ENCODE measurements at regions not wholly inside any gene's neighbourhood (a gene's known extent, or its start where the extent isn't known, plus 50 kb on each side); places are given as distances from the start of the nearest gene placed in this dataset.
A peak's percentile ranks its signal among the peaks of the same experiment; 100 is the strongest.
"Not testable (repeated sequence)": the region's sequence is repeated elsewhere in the genome, so short reads cannot be mapped to it uniquely, and the experiment has no call there.

GRCh38 chr5:115435778-115436712 lies 108.5 kb downstream of the FEM1C start:
- DNase-seq, result no peak

GRCh38 chr5:115435065-115435777 lies 109.4 kb downstream of the FEM1C start:
- no peak for DNase-seq

GRCh38 chr5:115433918-115434317 lies 110.7 kb downstream of the FEM1C start:
- DNase-seq, result no peak

- no peak for DNase-seq
Measured at GRCh38 chr5:115432691-115433090, 111.9 kb downstream of the FEM1C start.

GRCh38 chr5:115431116-115431515 lies 113.5 kb downstream of the FEM1C start:
- DNase-seq, result no peak

GRCh38 chr5:115430374-115430773 lies 114.2 kb downstream of the FEM1C start:
- no peak for DNase-seq

- DNase-seq, result no peak
Measured at GRCh38 chr5:115429345-115429940, 115.1 kb downstream of the FEM1C start.

GRCh38 chr5:115428676-115429075 lies 115.9 kb downstream of the FEM1C start:
- no peak for DNase-seq

- no peak for DNase-seq
Measured at GRCh38 chr5:115428248-115428647, 116.3 kb downstream of the FEM1C start.

- DNase-seq, result no peak
Measured at GRCh38 chr5:115424446-115424845, 120.1 kb downstream of the FEM1C start.

- DNase-seq, result peak; percentile 47
Measured at GRCh38 chr5:115424030-115424429, 120.5 kb downstream of the FEM1C start.

- DNase-seq, result peak; percentile 79
Measured at GRCh38 chr5:115423541-115423940, 121.0 kb downstream of the FEM1C start.

GRCh38 chr5:115423051-115423450 lies 121.5 kb downstream of the FEM1C start:
- DNase-seq, result no peak

- not testable (repeated sequence) for DNase-seq
Measured at GRCh38 chr5:115420812-115421211, 123.8 kb downstream of the FEM1C start.

- peak; percentile 22 for DNase-seq
Measured at GRCh38 chr5:115419846-115420585, 123.6 kb upstream of the CCDC112 start.

GRCh38 chr5:115418788-115419187 lies 122.3 kb upstream of the CCDC112 start:
- no peak for DNase-seq

GRCh38 chr5:115417076-115417475 lies 120.6 kb upstream of the CCDC112 start:
- no peak for DNase-seq

GRCh38 chr5:115415143-115415491 lies 118.7 kb upstream of the CCDC112 start:
- peak; percentile 38 for DNase-seq

- peak; percentile 82 for DNase-seq
Measured at GRCh38 chr5:115414406-115415142, 118.1 kb upstream of the CCDC112 start.

GRCh38 chr5:115413651-115414050 lies 117.2 kb upstream of the CCDC112 start:
- DNase-seq, result no peak

GRCh38 chr5:115409094-115409493 lies 112.6 kb upstream of the CCDC112 start:
- no peak for DNase-seq

All from tongue (tissue), 1 donor.